GM18507 (cell line): ENCODE measurements at regions not wholly inside any gene's neighbourhood (a gene's known extent, or its start where the extent isn't known, plus 50 kb on each side); places are given as distances from the start of the nearest gene placed in this dataset.
"Not testable (repeated sequence)": the region's sequence is repeated elsewhere in the genome, so short reads cannot be mapped to it uniquely, and the experiment has no call there.

Experiments
- DNase-seq: peaks from one replicate; pipeline ENCODE4 v3.0.0; 2011; ENCODE audit warnings: low read depth; ENCODE audit not compliant: insufficient read length; ENCODE audit errors: extremely low spot score
- FAIRE-seq: peaks from 2 replicates; lab custom pipeline; 2011; peaks lifted over from hg19 to GRCh38; lab: Jason Lieb, UNC

GRCh38 chr1:83495560-83495959 lies 503.4 kb downstream of the TTLL7 start:
- FAIRE-seq (no peak), DNase-seq (no peak)

GRCh38 chr1:83493633-83494032 lies 505.3 kb downstream of the TTLL7 start:
- DNase-seq = no peak
- no peak for FAIRE-seq

GRCh38 chr1:83491930-83492329 lies 507.0 kb downstream of the TTLL7 start:
- FAIRE-seq (no peak), DNase-seq (no peak)

- FAIRE-seq (no peak), DNase-seq (no peak)
These were observed 507.9 kb downstream of the TTLL7 start for GRCh38 chr1:83490988-83491387.

GRCh38 chr1:83488105-83488504 lies 510.8 kb downstream of the TTLL7 start:
- peak; percentile 89 for FAIRE-seq
- DNase-seq = not testable (repeated sequence)

GRCh38 chr1:83487460-83487859 lies 511.5 kb downstream of the TTLL7 start:
- not testable (repeated sequence) for FAIRE-seq, DNase-seq

GRCh38 chr1:83485314-83486019 lies 513.5 kb downstream of the TTLL7 start:
- not testable (repeated sequence) for FAIRE-seq, DNase-seq

GRCh38 chr1:83481284-83481683 lies 517.6 kb downstream of the TTLL7 start:
- FAIRE-seq = peak; percentile 53
- DNase-seq = not testable (repeated sequence)

- FAIRE-seq = peak; percentile 29
- not testable (repeated sequence) for DNase-seq
These were observed 519.2 kb downstream of the TTLL7 start for GRCh38 chr1:83479591-83480239.

GRCh38 chr1:83478127-83478526 lies 520.8 kb downstream of the TTLL7 start:
- FAIRE-seq = not testable (repeated sequence)

GRCh38 chr1:83476518-83476917 lies 522.4 kb downstream of the TTLL7 start:
- peak; percentile 80 for FAIRE-seq

More at GRCh38 chr1:83478127-83478526, 520.8 kb downstream of the TTLL7 start:
- not testable (repeated sequence) for DNase-seq

GRCh38 chr1:83474946-83475345 lies 524.0 kb downstream of the TTLL7 start:
- FAIRE-seq = peak; percentile 57
- not testable (repeated sequence) for DNase-seq

More at GRCh38 chr1:83476518-83476917, 522.4 kb downstream of the TTLL7 start:
- DNase-seq = not testable (repeated sequence)

- FAIRE-seq, DNase-seq: not testable (repeated sequence)
These were observed 524.9 kb downstream of the TTLL7 start for GRCh38 chr1:83473986-83474385.

GRCh38 chr1:83472066-83472465 lies 526.9 kb downstream of the TTLL7 start:
- not testable (repeated sequence) for DNase-seq, FAIRE-seq

- DNase-seq, FAIRE-seq: not testable (repeated sequence)
These were observed 527.7 kb downstream of the TTLL7 start for GRCh38 chr1:83471272-83471671.

GRCh38 chr1:83468336-83468735 lies 530.6 kb downstream of the TTLL7 start:
- DNase-seq, FAIRE-seq: not testable (repeated sequence)

- not testable (repeated sequence) for DNase-seq, FAIRE-seq
These were observed 541.1 kb downstream of the TTLL7 start for GRCh38 chr1:83457735-83458248.

- not testable (repeated sequence) for DNase-seq, FAIRE-seq
These were observed 541.7 kb downstream of the TTLL7 start for GRCh38 chr1:83457281-83457680.

GRCh38 chr1:83455753-83456152 lies 543.2 kb downstream of the TTLL7 start:
- FAIRE-seq, DNase-seq: not testable (repeated sequence)

GRCh38 chr1:83445873-83446272 lies 553.1 kb downstream of the TTLL7 start:
- not testable (repeated sequence) for FAIRE-seq, DNase-seq
